ENCODE measurements at regions not wholly inside any gene's neighbourhood (a gene's known extent, or its start where the extent isn't known, plus 50 kb on each side); places are given as distances from the start of the nearest gene placed in this dataset.

GRCh38 chr6:88365230-88365629 lies 199.1 kb upstream of the CNR1 start:
- Histone ChIP-seq H3K9me3 (ENCODE audit: control insufficient read depth, low read length) (no peaks in the 10 kb centered on the region), H3K4me1 (ENCODE audit: control insufficient read depth, insufficient read depth, low read length) (no peaks in the 10 kb centered on the region), H3K27me3 (ENCODE audit: control insufficient read depth, insufficient read depth, low read length, poor library complexity, severe bottlenecking) (no peaks in the 10 kb centered on the region), H3K4me3 (ENCODE audit: insufficient read depth, low read depth, low read length) (no peak overlapping the region), H3K27ac (ENCODE audit: insufficient read depth, low read depth, low read length, poor library complexity, severe bottlenecking) (no peak overlapping the region), H3K36me3 (ENCODE audit: control insufficient read depth, insufficient read depth, low read length) (no peaks in the 10 kb centered on the region)
- WGBS, 2 experiments, result 92 to 98% methylated on average over 2 of the region's 2 CpGs

GRCh38 chr6:88361754-88362153 lies 195.6 kb upstream of the CNR1 start:
- no peaks in the 10 kb centered on the region for H3K36me3 ChIP-seq (ENCODE audit: control insufficient read depth, insufficient read depth, low read length)
- 91 to 98% methylated on average over 4 of the region's 4 CpGs for WGBS, 2 experiments
- no peaks in the 10 kb centered on the region for H3K4me1 ChIP-seq (ENCODE audit: control insufficient read depth, insufficient read depth, low read length)
- no peak overlapping the region for H3K4me3 ChIP-seq (ENCODE audit: insufficient read depth, low read depth, low read length)
- no peak overlapping the region for H3K27ac ChIP-seq (ENCODE audit: insufficient read depth, low read depth, low read length, poor library complexity, severe bottlenecking)
- H3K27me3 ChIP-seq (ENCODE audit: control insufficient read depth, insufficient read depth, low read length, poor library complexity, severe bottlenecking), result no peaks in the 10 kb centered on the region
- no peaks in the 10 kb centered on the region for H3K9me3 ChIP-seq (ENCODE audit: control insufficient read depth, low read length)

DNA sequence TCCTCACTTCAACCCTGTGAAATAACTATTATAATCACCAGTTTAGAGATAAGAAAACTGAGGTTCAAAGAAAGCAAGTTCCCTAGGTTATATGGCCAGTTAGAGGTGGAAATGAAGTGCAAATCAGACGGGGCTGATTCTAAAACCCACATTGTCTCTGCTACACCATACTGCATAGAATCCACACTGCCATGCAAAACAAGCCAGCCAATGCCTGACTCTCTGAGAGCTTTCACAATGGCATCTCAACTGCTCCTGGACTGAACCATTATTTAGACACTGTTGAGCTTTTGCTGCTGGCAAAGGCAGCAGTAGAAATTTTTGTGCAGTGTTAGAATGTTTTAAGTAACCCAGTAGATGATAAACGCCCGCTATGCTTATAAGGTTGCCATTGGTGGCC lies 195.2 kb upstream of the CNR1 start:
- H3K4me3 ChIP-seq (ENCODE audit: insufficient read depth, low read depth, low read length), result no peak overlapping the region
- no peaks in the 10 kb centered on the region for H3K27me3 ChIP-seq (ENCODE audit: control insufficient read depth, insufficient read depth, low read length, poor library complexity, severe bottlenecking)
- WGBS, 2 experiments, result 83 to 84% methylated on average over 3 of the region's 3 CpGs
- H3K4me1 ChIP-seq (ENCODE audit: control insufficient read depth, insufficient read depth, low read length), result no peaks in the 10 kb centered on the region
- H3K9me3 ChIP-seq (ENCODE audit: control insufficient read depth, low read length), result no peaks in the 10 kb centered on the region
- H3K36me3 ChIP-seq (ENCODE audit: control insufficient read depth, insufficient read depth, low read length), result no peaks in the 10 kb centered on the region
- H3K27ac ChIP-seq (ENCODE audit: insufficient read depth, low read depth, low read length, poor library complexity, severe bottlenecking), result no peak overlapping the region

GRCh38 chr6:88360203-88360797 lies 194.2 kb upstream of the CNR1 start:
- H3K9me3 ChIP-seq (ENCODE audit: control insufficient read depth, low read length), result no peaks in the 10 kb centered on the region
- WGBS, 2 experiments, result 64 to 78% methylated on average over 1 of the region's 1 CpG
- no peaks in the 10 kb centered on the region for H3K27me3 ChIP-seq (ENCODE audit: control insufficient read depth, insufficient read depth, low read length, poor library complexity, severe bottlenecking)
- H3K36me3 ChIP-seq (ENCODE audit: control insufficient read depth, insufficient read depth, low read length), result no peaks in the 10 kb centered on the region
- H3K4me3 ChIP-seq (ENCODE audit: insufficient read depth, low read depth, low read length), result no peak overlapping the region
- no peak overlapping the region for H3K27ac ChIP-seq (ENCODE audit: insufficient read depth, low read depth, low read length, poor library complexity, severe bottlenecking)
- no peaks in the 10 kb centered on the region for H3K4me1 ChIP-seq (ENCODE audit: control insufficient read depth, insufficient read depth, low read length)

GRCh38 chr6:88359530-88360202 lies 193.5 kb upstream of the CNR1 start:
- no peak overlapping the region for H3K27ac ChIP-seq (ENCODE audit: insufficient read depth, low read depth, low read length, poor library complexity, severe bottlenecking)
- no peaks in the 10 kb centered on the region for H3K9me3 ChIP-seq (ENCODE audit: control insufficient read depth, low read length)
- no peaks in the 10 kb centered on the region for H3K4me1 ChIP-seq (ENCODE audit: control insufficient read depth, insufficient read depth, low read length)
- no peaks in the 10 kb centered on the region for H3K36me3 ChIP-seq (ENCODE audit: control insufficient read depth, insufficient read depth, low read length)
- 61 to 62% methylated on average over 3 of the region's 3 CpGs for WGBS, 2 experiments
- H3K27me3 ChIP-seq (ENCODE audit: control insufficient read depth, insufficient read depth, low read length, poor library complexity, severe bottlenecking), result no peaks in the 10 kb centered on the region
- no peak overlapping the region for H3K4me3 ChIP-seq (ENCODE audit: insufficient read depth, low read depth, low read length)

GRCh38 chr6:88358846-88359245 lies 192.7 kb upstream of the CNR1 start:
- Histone ChIP-seq H3K4me3 (ENCODE audit: insufficient read depth, low read depth, low read length) (no peak overlapping the region), H3K4me1 (ENCODE audit: control insufficient read depth, insufficient read depth, low read length) (no peaks in the 10 kb centered on the region), H3K27ac (ENCODE audit: insufficient read depth, low read depth, low read length, poor library complexity, severe bottlenecking) (no peak overlapping the region), H3K27me3 (ENCODE audit: control insufficient read depth, insufficient read depth, low read length, poor library complexity, severe bottlenecking) (no peaks in the 10 kb centered on the region), H3K9me3 (ENCODE audit: control insufficient read depth, low read length) (no peaks in the 10 kb centered on the region), H3K36me3 (ENCODE audit: control insufficient read depth, insufficient read depth, low read length) (no peaks in the 10 kb centered on the region)

DNA sequence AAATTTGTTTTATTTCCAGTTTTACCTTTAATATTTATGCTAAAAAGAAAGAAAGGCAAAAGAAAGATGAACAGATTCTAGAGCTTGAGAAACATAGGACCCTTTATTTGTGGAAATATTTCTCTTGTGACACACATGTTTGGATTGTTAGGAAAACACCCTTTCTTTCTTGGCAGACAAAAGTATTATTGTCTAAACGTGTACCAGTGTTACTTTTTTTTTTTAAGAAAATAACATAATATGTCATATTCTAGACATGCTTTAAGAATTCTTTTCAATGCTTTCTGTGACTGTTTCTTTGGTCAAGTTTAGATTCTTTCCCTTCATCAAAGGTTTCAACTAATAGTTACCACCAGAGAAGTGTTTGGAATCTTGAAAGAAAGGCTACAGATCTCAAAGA lies 183.4 kb upstream of the CNR1 start:
- Histone ChIP-seq H3K27ac (ENCODE audit: insufficient read depth, low read depth, low read length, poor library complexity, severe bottlenecking) (no peak overlapping the region), H3K36me3 (ENCODE audit: control insufficient read depth, insufficient read depth, low read length) (no peaks in the 10 kb centered on the region), H3K4me1 (ENCODE audit: control insufficient read depth, insufficient read depth, low read length) (no peaks in the 10 kb centered on the region), H3K4me3 (ENCODE audit: insufficient read depth, low read depth, low read length) (no peak overlapping the region), H3K27me3 (ENCODE audit: control insufficient read depth, insufficient read depth, low read length, poor library complexity, severe bottlenecking) (no peaks in the 10 kb centered on the region), H3K9me3 (ENCODE audit: control insufficient read depth, low read length) (no peaks in the 10 kb centered on the region)
- 100% methylated on average over 1 of the region's 1 CpG; no CpG with 5 or more reads in 1 of the 2 experiments for WGBS, 2 experiments

DNA sequence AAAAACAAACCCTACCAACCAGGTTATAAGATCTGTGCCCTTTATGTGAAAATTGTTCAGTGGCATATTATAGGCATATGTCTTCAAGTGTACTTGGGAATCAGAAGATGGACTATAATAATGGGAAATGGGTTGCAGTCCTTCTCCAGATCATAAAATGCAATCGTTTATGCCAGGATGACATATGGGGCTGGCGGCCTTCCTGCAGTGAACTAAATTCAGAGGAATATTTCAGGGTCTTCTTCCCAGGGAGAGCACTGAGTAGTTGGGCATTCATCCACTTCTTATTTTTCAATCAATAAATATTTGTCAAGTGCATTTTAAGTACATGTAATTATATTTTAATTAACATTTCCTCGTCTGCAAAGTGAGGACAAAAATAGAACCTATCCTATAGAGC lies 176.2 kb upstream of the CNR1 start:
- no peaks in the 10 kb centered on the region for H3K36me3 ChIP-seq (ENCODE audit: control insufficient read depth, insufficient read depth, low read length)
- 96 to 97% methylated on average over 3 of the region's 3 CpGs for WGBS, 2 experiments
- H3K27ac ChIP-seq (ENCODE audit: insufficient read depth, low read depth, low read length, poor library complexity, severe bottlenecking), result no peak overlapping the region
- H3K4me1 ChIP-seq (ENCODE audit: control insufficient read depth, insufficient read depth, low read length), result no peaks in the 10 kb centered on the region
- H3K27me3 ChIP-seq (ENCODE audit: control insufficient read depth, insufficient read depth, low read length, poor library complexity, severe bottlenecking), result no peaks in the 10 kb centered on the region
- H3K4me3 ChIP-seq (ENCODE audit: insufficient read depth, low read depth, low read length), result no peak overlapping the region
- H3K9me3 ChIP-seq (ENCODE audit: control insufficient read depth, low read length), result no peaks in the 10 kb centered on the region

GRCh38 chr6:88339761-88340160 lies 173.6 kb upstream of the CNR1 start:
- Histone ChIP-seq H3K4me3 (ENCODE audit: insufficient read depth, low read depth, low read length) (no peak overlapping the region), H3K4me1 (ENCODE audit: control insufficient read depth, insufficient read depth, low read length) (no peaks in the 10 kb centered on the region), H3K27me3 (ENCODE audit: control insufficient read depth, insufficient read depth, low read length, poor library complexity, severe bottlenecking) (no peaks in the 10 kb centered on the region), H3K27ac (ENCODE audit: insufficient read depth, low read depth, low read length, poor library complexity, severe bottlenecking) (no peak overlapping the region), H3K9me3 (ENCODE audit: control insufficient read depth, low read length) (no peaks in the 10 kb centered on the region), H3K36me3 (ENCODE audit: control insufficient read depth, insufficient read depth, low read length) (no peaks in the 10 kb centered on the region)
- 81 to 88% methylated on average over 2 of the region's 2 CpGs for WGBS, 2 experiments

DNA sequence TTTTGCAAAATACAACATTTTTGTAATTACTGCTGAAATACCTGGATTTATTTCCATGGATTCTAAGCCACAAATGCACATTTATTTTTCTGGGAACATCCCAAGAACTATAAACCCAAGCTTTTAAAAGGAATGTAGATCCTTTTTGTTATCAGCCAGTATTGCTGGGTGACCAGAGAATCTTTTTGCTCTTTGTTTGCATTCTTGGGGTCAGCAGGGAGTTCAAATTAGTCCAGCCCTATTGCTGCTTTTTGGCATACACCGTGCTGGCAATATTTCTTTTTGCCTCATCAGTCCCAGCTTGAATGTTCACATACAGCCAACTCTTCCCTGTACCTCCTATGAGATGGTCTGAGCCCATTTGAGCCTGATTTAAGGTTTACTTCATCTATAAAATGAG lies 155.2 kb upstream of the CNR1 start:
- H3K4me1 ChIP-seq (ENCODE audit: control insufficient read depth, insufficient read depth, low read length), result no peaks in the 10 kb centered on the region
- H3K36me3 ChIP-seq (ENCODE audit: control insufficient read depth, insufficient read depth, low read length), result no peaks in the 10 kb centered on the region
- H3K9me3 ChIP-seq (ENCODE audit: control insufficient read depth, low read length), result no peaks in the 10 kb centered on the region
- H3K27me3 ChIP-seq (ENCODE audit: control insufficient read depth, insufficient read depth, low read length, poor library complexity, severe bottlenecking), result no peaks in the 10 kb centered on the region
- WGBS, 2 experiments, result 83 to 95% methylated on average over 1 of the region's 1 CpG
- H3K4me3 ChIP-seq (ENCODE audit: insufficient read depth, low read depth, low read length), result no peak overlapping the region
- no peak overlapping the region for H3K27ac ChIP-seq (ENCODE audit: insufficient read depth, low read depth, low read length, poor library complexity, severe bottlenecking)

Measured in ectodermal cell (in vitro differentiated cells).